ENCODE measurements at regions not wholly inside any gene's neighbourhood (a gene's known extent, or its start where the extent isn't known, plus 50 kb on each side); places are given as distances from the start of the nearest gene placed in this dataset.

- no peak for DNase-seq (ENCODE audit: low read depth in 2 of 2)
Measured at GRCh38 chr9:107210775-107211174, 72.3 kb upstream of the RAD23B start.

DNA sequence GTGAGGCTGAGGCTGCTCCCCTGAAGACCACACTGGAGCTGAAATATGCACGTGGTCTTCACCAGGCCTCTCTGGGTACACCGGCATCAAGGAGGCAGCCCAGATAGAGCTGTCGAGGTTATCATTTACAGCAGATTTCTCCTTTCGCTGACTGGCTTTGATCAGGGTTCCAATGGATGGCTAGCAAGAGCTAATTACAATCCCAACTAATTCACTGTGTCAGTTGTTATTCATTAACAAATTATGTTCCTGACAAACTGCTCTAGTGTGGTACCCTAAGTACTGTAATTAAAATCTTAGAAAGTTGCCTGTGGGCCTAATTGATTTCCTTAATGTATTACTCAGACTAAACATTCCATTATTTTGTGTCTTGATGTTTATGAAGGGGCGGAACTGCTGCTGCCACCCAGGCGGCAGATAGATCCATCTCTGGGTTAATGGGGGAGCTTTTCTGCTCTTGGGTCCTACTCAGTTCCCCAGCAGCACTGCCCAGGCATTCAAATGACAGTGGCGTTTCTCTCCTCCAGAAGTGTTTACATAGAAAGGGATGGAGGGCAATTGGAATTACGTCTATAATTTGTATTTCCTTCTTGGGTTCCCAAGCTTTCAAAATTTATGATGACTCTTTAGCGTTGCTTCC is 71.7 kb upstream of the RAD23B start:
- DNase-seq (ENCODE audit: low read depth in 2 of 2), result no peak

DNA sequence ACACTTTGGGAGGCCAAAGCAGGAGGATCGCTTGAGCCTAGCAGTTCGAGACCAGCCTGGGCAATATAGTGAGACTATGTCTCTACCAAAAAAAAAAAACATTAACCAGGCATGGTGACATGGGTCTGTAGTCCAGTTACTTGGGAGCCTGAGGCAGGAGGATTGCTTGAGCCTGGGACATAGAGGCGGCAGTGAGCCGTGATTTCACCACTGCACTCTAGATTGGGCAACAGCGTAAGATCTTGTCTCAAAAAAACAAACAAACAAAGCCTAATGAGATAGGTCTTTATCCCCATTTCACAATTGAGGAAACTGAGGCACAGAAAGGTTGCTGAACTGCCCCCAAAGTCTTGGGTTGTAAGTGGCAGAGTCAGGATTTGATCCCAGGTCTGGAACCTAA is 70.5 kb upstream of the RAD23B start:
- no peak for DNase-seq (ENCODE audit: low read depth in 2 of 2)

DNA sequence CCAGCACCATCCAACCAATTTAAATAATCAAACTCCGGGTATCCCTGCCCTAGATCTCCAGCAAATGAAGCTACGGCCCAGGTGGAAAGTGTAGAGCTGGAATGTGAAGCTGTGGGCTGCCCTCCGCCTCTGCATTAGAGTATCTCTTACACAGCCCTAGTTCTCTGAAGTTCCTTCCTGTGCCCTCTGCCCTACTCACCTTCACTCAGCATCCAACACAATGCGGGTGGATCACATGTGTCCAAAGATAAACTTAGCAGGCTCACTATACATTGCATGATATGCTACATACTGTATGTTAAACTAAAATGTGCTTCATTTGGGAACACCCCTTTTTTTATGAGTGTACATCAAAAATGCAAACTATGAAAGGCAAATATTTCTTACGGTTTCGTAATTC is 70.0 kb upstream of the RAD23B start:
- no peak for DNase-seq (ENCODE audit: low read depth in 2 of 2)

GRCh38 chr9:107213561-107214028 is 69.5 kb upstream of the RAD23B start:
- DNase-seq (ENCODE audit: low read depth in 2 of 2), result peak in 1 of 2 experiments; percentile 3

DNA sequence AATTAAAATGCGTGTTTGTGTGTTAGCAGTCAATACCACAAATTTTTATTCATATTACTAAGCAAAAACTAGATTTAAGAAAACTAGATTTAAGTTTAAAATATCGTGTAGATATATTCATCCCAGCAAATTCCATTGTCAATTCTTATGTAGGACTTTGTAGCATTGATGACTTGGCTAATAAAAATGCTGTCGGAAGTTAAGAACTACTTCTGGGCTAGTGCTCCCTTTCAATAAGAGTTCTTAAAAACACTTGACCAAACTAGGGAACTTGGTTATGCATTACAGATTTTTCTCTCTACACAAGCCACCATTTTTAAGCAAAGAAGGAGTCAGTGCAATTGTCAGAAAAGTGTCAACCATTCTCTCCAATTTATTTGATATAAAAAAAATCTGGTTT is 68.7 kb upstream of the RAD23B start:
- DNase-seq (ENCODE audit: low read depth in 2 of 2), result no peak

DNA sequence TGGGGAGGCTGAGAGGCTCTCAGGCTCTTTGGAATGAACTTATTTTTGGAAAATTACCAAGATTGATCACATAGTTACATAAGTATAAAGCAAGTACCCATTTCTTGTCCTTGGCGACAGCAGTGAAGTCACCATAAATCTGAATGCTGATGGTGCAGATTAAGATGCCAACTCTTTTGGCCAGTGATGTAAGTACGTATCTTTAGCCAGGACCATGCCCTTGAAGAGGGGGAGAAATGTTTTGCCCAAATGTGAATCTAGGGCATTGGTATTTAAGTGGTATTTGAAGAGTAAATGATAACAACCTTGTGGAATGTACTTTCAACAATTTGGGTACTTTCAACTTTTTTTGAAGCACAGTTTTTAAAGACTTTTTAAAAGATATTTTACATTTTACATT is 68.2 kb upstream of the RAD23B start:
- DNase-seq (ENCODE audit: low read depth in 2 of 2), result no peak

DNA sequence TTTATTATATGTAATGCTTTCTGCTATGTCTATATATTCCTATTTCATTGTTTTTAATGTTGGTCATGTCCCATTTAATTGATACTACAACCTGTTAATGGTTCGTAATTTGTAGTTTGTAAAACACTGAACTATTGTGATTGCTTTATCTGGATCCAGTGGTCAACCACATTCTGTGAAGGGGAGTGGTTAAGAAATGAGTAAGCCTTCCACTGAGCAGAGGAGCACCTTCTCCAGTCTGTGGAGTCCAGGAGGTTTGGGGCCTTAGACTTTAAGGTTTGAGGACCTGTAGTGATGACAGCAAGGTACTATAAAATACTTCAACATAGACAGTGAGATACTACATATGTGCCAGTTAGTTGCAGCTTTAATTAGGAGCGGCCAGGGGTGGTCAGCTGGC is 67.7 kb upstream of the RAD23B start:
- no peak for DNase-seq (ENCODE audit: low read depth in 2 of 2)

- DNase-seq (ENCODE audit: low read depth in 2 of 2), result no peak
Measured at GRCh38 chr9:107216329-107216728, 66.8 kb upstream of the RAD23B start.

GRCh38 chr9:107218829-107219485 is 64.1 kb upstream of the RAD23B start:
- DNase-seq (ENCODE audit: low read depth in 2 of 2), result no peak

DNA sequence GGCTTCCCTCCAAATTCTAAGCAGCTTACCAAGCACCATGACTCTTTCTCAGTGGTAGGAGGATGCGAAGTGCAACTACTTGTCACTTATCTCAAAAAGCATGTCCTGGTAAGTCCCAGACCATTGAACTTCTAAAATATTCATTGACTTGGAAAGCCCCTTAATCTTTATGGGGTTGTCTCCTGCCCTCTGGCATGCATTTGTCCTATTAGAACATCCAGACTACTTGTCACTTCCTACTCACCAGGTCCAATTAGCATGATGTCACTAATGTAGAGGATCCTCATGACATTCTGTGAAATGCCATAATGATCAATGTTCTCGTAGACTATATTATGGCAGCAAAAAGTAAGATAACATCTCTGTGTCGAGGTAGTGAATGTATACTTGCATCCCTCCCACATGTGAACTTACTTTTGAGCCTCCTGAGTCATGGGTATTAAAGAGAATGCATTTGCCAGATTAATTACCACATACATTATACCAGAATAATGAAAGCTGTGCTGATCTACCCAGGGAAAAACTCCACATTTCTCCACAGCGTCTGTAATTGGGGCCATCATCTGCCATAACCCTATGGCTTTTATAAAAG is 63.5 kb upstream of the RAD23B start:
- no peak for DNase-seq (ENCODE audit: low read depth in 2 of 2)

DNA sequence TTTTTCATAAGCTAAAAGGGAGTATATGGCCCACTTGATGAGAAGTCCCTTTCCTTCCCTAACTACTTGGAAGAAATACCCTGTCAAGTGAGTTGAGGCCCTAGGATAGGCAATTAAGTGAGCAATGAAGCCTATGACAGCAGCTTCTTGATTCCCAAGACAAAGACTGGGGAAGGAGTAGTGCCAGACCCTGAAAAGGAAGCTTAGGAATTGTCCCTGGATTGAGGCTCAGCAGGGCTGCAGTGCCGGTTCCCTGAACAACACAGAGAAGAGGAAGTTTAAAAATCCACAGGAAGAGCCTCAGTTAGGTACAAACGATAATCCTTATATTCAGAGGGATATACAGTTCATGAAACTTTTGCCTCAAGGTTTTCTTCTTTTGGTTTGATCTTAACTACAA is 61.8 kb upstream of the RAD23B start:
- DNase-seq (ENCODE audit: low read depth in 2 of 2), result no peak

DNA sequence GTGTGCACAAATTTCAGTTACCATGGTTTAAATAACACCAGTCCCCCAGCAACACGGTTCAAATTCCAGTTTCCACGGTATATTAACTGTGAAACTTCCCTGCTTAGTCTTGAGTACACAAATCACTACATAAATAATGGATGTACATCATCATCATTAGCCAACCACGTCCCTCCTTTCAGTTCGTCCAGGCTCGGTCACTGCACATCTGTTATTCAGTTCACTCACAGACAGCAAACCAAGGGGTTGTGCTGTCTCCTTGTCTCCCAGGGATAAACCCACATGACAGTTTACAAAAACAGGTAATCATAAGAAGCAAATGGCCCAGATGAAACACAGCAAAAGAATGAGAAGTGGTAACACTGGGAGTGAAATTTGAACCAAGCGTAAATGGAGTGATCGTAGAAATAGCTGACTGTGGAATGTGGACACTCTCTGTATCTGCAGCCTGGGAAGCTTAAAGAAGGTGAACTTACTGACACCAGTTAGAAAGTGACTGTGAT is 61.0 kb upstream of the RAD23B start:
- no peak for DNase-seq (ENCODE audit: low read depth in 2 of 2)

DNA sequence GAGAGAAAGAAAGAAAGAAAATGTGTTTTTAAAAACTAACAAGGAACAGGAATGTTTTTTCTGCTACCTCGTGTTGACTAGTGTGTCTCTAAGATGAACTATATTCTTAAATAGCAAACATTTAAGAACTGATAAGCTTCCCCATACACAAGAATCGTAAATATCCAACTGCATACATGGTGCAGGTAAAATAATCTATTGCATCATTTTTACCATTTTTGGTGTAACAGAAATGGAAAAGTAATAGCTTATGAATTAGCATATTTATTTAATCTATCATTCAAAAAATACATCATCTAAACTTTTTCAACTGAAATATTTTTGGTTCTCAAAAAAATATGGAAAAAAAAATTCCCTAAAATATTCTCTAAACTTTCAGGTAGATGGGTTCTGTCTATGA is 59.7 kb upstream of the RAD23B start:
- DNase-seq (ENCODE audit: low read depth in 2 of 2), result no peak

GRCh38 chr9:107224252-107224651 is 58.8 kb upstream of the RAD23B start:
- DNase-seq (ENCODE audit: low read depth in 2 of 2), result no peak

DNA sequence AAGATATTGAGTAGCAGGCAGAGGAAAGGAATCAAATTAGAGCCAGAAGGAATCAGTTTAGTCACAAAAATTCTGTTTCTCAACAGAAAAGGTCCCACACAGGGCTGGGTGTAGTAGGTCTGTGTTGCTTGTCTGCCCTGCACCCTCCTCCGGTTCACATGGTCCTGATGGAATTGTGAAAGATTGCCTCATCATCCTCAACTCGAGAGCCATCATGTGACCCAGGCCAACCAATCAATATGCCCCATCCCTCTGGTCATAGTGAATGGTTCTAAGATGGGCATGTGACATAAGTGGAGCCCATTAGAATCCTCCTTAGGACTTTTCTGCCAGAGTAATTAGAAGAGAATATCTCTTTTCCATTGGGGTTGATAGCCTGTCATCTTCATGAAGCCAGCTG is 56.7 kb upstream of the RAD23B start:
- DNase-seq (ENCODE audit: low read depth in 2 of 2), result no peak

DNA sequence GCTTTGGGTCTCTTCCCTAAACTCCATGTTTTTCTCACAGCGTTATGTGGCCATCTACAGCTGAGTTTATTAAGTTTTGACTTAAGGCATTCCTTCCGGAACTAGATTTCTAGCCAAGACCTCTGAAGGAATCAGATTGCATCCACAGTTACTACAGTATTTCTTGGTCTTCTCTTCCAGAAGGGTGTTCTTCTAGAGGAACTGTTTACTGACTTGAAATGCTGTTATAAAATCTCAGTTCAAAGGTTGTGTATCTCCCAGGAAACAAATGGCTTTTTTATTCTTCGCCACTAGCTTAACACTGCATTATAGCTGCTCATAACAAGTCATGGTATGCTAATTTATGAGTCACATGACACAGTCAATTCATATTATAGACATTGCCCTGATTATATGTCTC is 55.3 kb upstream of the RAD23B start:
- DNase-seq (ENCODE audit: low read depth in 2 of 2), result no peak

- DNase-seq (ENCODE audit: low read depth in 2 of 2), result no peak
Measured at GRCh38 chr9:107228496-107229039, 54.5 kb upstream of the RAD23B start.

GRCh38 chr9:107229241-107229741 is 53.8 kb upstream of the RAD23B start:
- no peak for DNase-seq (ENCODE audit: low read depth in 2 of 2)
